ENCODE measurements at regions not wholly inside any gene's neighbourhood (a gene's known extent, or its start where the extent isn't known, plus 50 kb on each side); places are given as distances from the start of the nearest gene placed in this dataset.

GRCh38 chr4:165666836-165667235 lies 206.2 kb upstream of the TLL1 start:
- no peak for DNase-seq (ENCODE audit: low read depth in 4 of 4, low spot score in 2 of 4)

- DNase-seq (ENCODE audit: low read depth in 4 of 4, low spot score in 2 of 4), result no peak
Measured at GRCh38 chr4:165667969-165668368, 205.1 kb upstream of the TLL1 start.

GRCh38 chr4:165668694-165669093 lies 204.3 kb upstream of the TLL1 start:
- no peak for DNase-seq (ENCODE audit: low read depth in 4 of 4, low spot score in 2 of 4)

- DNase-seq (ENCODE audit: low read depth in 4 of 4, low spot score in 2 of 4), result no peak
Measured at GRCh38 chr4:165677081-165677480, 196.0 kb upstream of the TLL1 start.

- peak in 1 of 4 donors; percentile 8 for DNase-seq (ENCODE audit: low read depth in 4 of 4, low spot score in 2 of 4)
Measured at GRCh38 chr4:165678236-165678935, 194.7 kb upstream of the TLL1 start.

- no peak for DNase-seq (ENCODE audit: low read depth in 4 of 4, low spot score in 2 of 4)
Measured at GRCh38 chr4:165678936-165679325, 194.1 kb upstream of the TLL1 start.

GRCh38 chr4:165680821-165681220 lies 192.2 kb upstream of the TLL1 start:
- no peak for DNase-seq (ENCODE audit: low read depth in 4 of 4, low spot score in 2 of 4)

GRCh38 chr4:165682611-165683010 lies 190.4 kb upstream of the TLL1 start:
- DNase-seq (ENCODE audit: low read depth in 4 of 4, low spot score in 2 of 4), result no peak

GRCh38 chr4:165684177-165684805 lies 188.7 kb upstream of the TLL1 start:
- no peak for DNase-seq (ENCODE audit: low read depth in 4 of 4, low spot score in 2 of 4)

- no peak for DNase-seq (ENCODE audit: low read depth in 4 of 4, low spot score in 2 of 4)
Measured at GRCh38 chr4:165686756-165687155, 186.3 kb upstream of the TLL1 start.

GRCh38 chr4:165689159-165689558 lies 183.9 kb upstream of the TLL1 start:
- no peak for DNase-seq (ENCODE audit: low read depth in 4 of 4, low spot score in 2 of 4)

GRCh38 chr4:165692082-165692481 lies 181.0 kb upstream of the TLL1 start:
- no peak for DNase-seq (ENCODE audit: low read depth in 4 of 4, low spot score in 2 of 4)

GRCh38 chr4:165698272-165698671 lies 174.8 kb upstream of the TLL1 start:
- no peak for DNase-seq (ENCODE audit: low read depth in 4 of 4, low spot score in 2 of 4)

GRCh38 chr4:165699055-165699454 lies 174.0 kb upstream of the TLL1 start:
- no peak for DNase-seq (ENCODE audit: low read depth in 4 of 4, low spot score in 2 of 4)

- no peak for DNase-seq (ENCODE audit: low read depth in 4 of 4, low spot score in 2 of 4)
Measured at GRCh38 chr4:165700855-165701254, 172.2 kb upstream of the TLL1 start.

- DNase-seq (ENCODE audit: low read depth in 4 of 4, low spot score in 2 of 4), result no peak
Measured at GRCh38 chr4:165707128-165707527, 165.9 kb upstream of the TLL1 start.

- no peak for DNase-seq (ENCODE audit: low read depth in 4 of 4, low spot score in 2 of 4)
Measured at GRCh38 chr4:165709516-165709915, 163.5 kb upstream of the TLL1 start.

GRCh38 chr4:165709973-165710526 lies 163.0 kb upstream of the TLL1 start:
- peak in 1 of 4 donors; percentile 9 for DNase-seq (ENCODE audit: low read depth in 4 of 4, low spot score in 2 of 4)

GRCh38 chr4:165711436-165711835 lies 161.6 kb upstream of the TLL1 start:
- DNase-seq (ENCODE audit: low read depth in 4 of 4, low spot score in 2 of 4), result no peak

GRCh38 chr4:165711912-165712311 lies 161.1 kb upstream of the TLL1 start:
- no peak for DNase-seq (ENCODE audit: low read depth in 4 of 4, low spot score in 2 of 4)

GRCh38 chr4:165714650-165715049 lies 158.4 kb upstream of the TLL1 start:
- DNase-seq (ENCODE audit: low read depth in 4 of 4, low spot score in 2 of 4), result no peak

- DNase-seq (ENCODE audit: low read depth in 4 of 4, low spot score in 2 of 4), result no peak
Measured at GRCh38 chr4:165715211-165715610, 157.8 kb upstream of the TLL1 start.

Measured in left renal cortex interstitium (tissue), 4 donors.